Left lung (tissue), 4 donors: ENCODE measurements at regions not wholly inside any gene's neighbourhood (a gene's known extent, or its start where the extent isn't known, plus 50 kb on each side); places are given as distances from the start of the nearest gene placed in this dataset.

Source experiments
- ATAC-seq: fragments of 200-7000 bp; cut with Tn5 transposase; one replicate; pipeline ENCODE4 v1.9.1; 2020; ENCODE audit warnings: moderate library complexity
- DNase-seq, 4 donors: peaks; one replicate each; pipeline ENCODE4 v3.0.0-alpha.2; 2013 to 2020
- H3K27ac ChIP-seq, 2 donors: fragments of 200-600 bp; sonication (generic) in 1 of 2; one replicate each; pipeline versions ENCODE4 v1.5.0 to v1.8.0; 2020 to 2021
- H3K27me3 ChIP-seq, 2 donors: fragments of 200-600 bp; sonication (generic) in 1 of 2; one replicate each; pipeline versions ENCODE4 v1.5.0 to v1.8.0; 2020 to 2021
- H3K36me3 ChIP-seq, 2 donors: fragments of 200-600 bp; sonication (generic) in 1 of 2; one replicate each; pipeline versions ENCODE4 v1.5.0 to v1.8.0; 2020 to 2021
- H3K4me1 ChIP-seq, 2 donors: fragments of 200-600 bp; one replicate each; pipeline ENCODE4 v1.8.0; 2021
- H3K4me3 ChIP-seq, 2 donors: fragments of 200-600 bp; sonication (generic) in 1 of 2; one replicate each; pipeline versions ENCODE4 v1.5.0 to v1.8.0; 2020 to 2021; ENCODE audit warnings: mild to moderate bottlenecking in 1 of 2
- H3K9me3 ChIP-seq, 2 donors: fragments of 200-600 bp; sonication (generic) in 1 of 2; one replicate each; pipeline versions ENCODE4 v1.5.0 to v1.8.0; 2020 to 2021
- CTCF ChIP-seq, 2 donors: fragments of 200-600 bp; sonication (generic) in 1 of 2; IDR thresholded peaks; one replicate each; pipeline versions ENCODE4 v1.5.0 to v1.8.0; 2021; ENCODE audit warnings: antibody characterized with exemption in 2 of 2
- intact Hi-C, 2 donors: fragments of 100-400 bp; cut with DNase I; formaldehyde crosslinking; loops; one replicate each; pipeline versions ENCODE4 v1.11.2 to v1.14.2; 2022
- donor health status: DM: no; HTN: yes; CAD: no.
- donor health status: DM: no; HTN: no; CAD: no.

GRCh38 chr11:15629690-15630321 lies 515.1 kb downstream of the INSC start:
- H3K27ac ChIP-seq = peak overlapping the region in 1 of 2 donors; percentile 28
- peaks cover 0 to 5% of the 10 kb centered on the region in 2 donors for H3K4me1 ChIP-seq
- H3K4me3 ChIP-seq = no peak overlapping the region
- DNase-seq = no peak
- no peaks in the 10 kb centered on the region for H3K36me3 ChIP-seq
- H3K27me3 ChIP-seq = no peaks in the 10 kb centered on the region
- no peaks in the 10 kb centered on the region for H3K9me3 ChIP-seq
- ATAC-seq = peak; percentile 74
- intact Hi-C loops = no loop called here
- TF ChIP-seq CTCF (IDR thresholded peaks at IDR 0.05) = peak; percentile 10 to 11

GRCh38 chr11:15630896-15631295 lies 516.2 kb downstream of the INSC start:
- no peak for TF ChIP-seq CTCF (IDR thresholded peaks at IDR 0.05)
- Histone ChIP-seq H3K9me3 (no peaks in the 10 kb centered on the region), H3K36me3 (no peaks in the 10 kb centered on the region), H3K27me3 (no peaks in the 10 kb centered on the region), H3K4me1 (peaks cover 0 to 5% of the 10 kb centered on the region in 2 donors), H3K4me3 (no peak overlapping the region), H3K27ac (no peak overlapping the region)
- DNase-seq (no peak), ATAC-seq (no peak)
- intact Hi-C loops = no loop called here

- TF ChIP-seq CTCF (IDR thresholded peaks at IDR 0.05) = no peak
- Histone ChIP-seq H3K36me3 (no peaks in the 10 kb centered on the region), H3K4me1 (no peaks in the 10 kb centered on the region), H3K27ac (peak overlapping the region in 1 of 2 donors; percentile 85), H3K27me3 (no peaks in the 10 kb centered on the region), H3K4me3 (no peak overlapping the region), H3K9me3 (peaks cover 0 to 5% of the 10 kb centered on the region in 2 donors)
- intact Hi-C loops = no loop called here
- DNase-seq (no peak), ATAC-seq (no peak)
Measured at GRCh38 chr11:15635521-15635920, 520.8 kb downstream of the INSC start.

GRCh38 chr11:15636521-15637089 lies 521.9 kb downstream of the INSC start:
- peaks cover 0 to 5% of the 10 kb centered on the region in 2 donors for H3K9me3 ChIP-seq
- DNase-seq (no peak), ATAC-seq (no peak)
- intact Hi-C loops = no loop called here
- H3K27me3 ChIP-seq = no peaks in the 10 kb centered on the region
- H3K4me1 ChIP-seq = peaks cover 0 to 3% of the 10 kb centered on the region in 2 donors
- no peak overlapping the region for H3K4me3 ChIP-seq
- peak overlapping the region in 1 of 2 donors; percentile 85 for H3K27ac ChIP-seq
- no peak for TF ChIP-seq CTCF (IDR thresholded peaks at IDR 0.05)
- no peaks in the 10 kb centered on the region for H3K36me3 ChIP-seq

- ATAC-seq (peak; percentile 65), DNase-seq (peak in 1 of 4 donors; percentile 35)
- Histone ChIP-seq H3K9me3 (peaks cover 0 to 5% of the 10 kb centered on the region in 2 donors), H3K27me3 (no peaks in the 10 kb centered on the region), H3K4me3 (no peak overlapping the region), H3K27ac (peak overlapping the region in 1 of 2 donors; percentile 68), H3K36me3 (no peaks in the 10 kb centered on the region), H3K4me1 (peaks cover 0 to 7% of the 10 kb centered on the region in 2 donors)
- TF ChIP-seq CTCF (IDR thresholded peaks at IDR 0.05) = no peak
- intact Hi-C loops = no loop called here
Measured at GRCh38 chr11:15638386-15638787, 523.7 kb downstream of the INSC start.
